Smooth muscle cell (in vitro differentiated cells): ENCODE measurements at regions not wholly inside any gene's neighbourhood (a gene's known extent, or its start where the extent isn't known, plus 50 kb on each side); places are given as distances from the start of the nearest gene placed in this dataset.

Experiments
- DNase-seq: peaks from one replicate; lab custom pipeline; 2025; ENCODE audit not compliant: unreplicated experiment; lab: John Stamatoyannopoulos, UW
- H2AFZ ChIP-seq: fragments of 200-600 bp; sonication (generic); 2 replicates; pipeline ENCODE4 v1.6.0; 2016; ENCODE audit warnings: antibody characterized with exemption, low read depth, mild to moderate bottlenecking
- H3F3A ChIP-seq: fragments of 200-600 bp; sonication (generic); 2 replicates; pipeline ENCODE4 v1.6.0; 2017; ENCODE audit warnings: antibody characterized with exemption, low read depth
- H3K27ac ChIP-seq: fragments of 200-600 bp; sonication (generic); 2 replicates; pipeline ENCODE4 v1.5.1; 2016; ENCODE audit warnings: low read depth, mild to moderate bottlenecking
- H3K27me3 ChIP-seq: fragments of 200-600 bp; sonication (generic); 2 replicates; pipeline ENCODE4 v1.6.1; 2016; ENCODE audit warnings: low read depth, mild to moderate bottlenecking
- H3K36me3 ChIP-seq: fragments of 200-600 bp; sonication (generic); 2 replicates; pipeline ENCODE4 v1.5.1; 2016; ENCODE audit warnings: low read depth
- H3K4me1 ChIP-seq: fragments of 200-600 bp; sonication (generic); 2 replicates; pipeline ENCODE4 v1.5.1; 2016; ENCODE audit warnings: low read depth
- H3K4me2 ChIP-seq: fragments of 200-600 bp; sonication (generic); 2 replicates; pipeline ENCODE4 v1.6.0; 2016; ENCODE audit warnings: mild to moderate bottlenecking
- H3K4me3 ChIP-seq: fragments of 200-600 bp; sonication (generic); 2 replicates; pipeline ENCODE4 v1.5.1; 2016; ENCODE audit warnings: mild to moderate bottlenecking
- H3K79me2 ChIP-seq: fragments of 200-600 bp; sonication (generic); 2 replicates; pipeline ENCODE4 v1.6.0; 2016; ENCODE audit warnings: low read depth, mild to moderate bottlenecking
- H3K9ac ChIP-seq: fragments of 200-600 bp; sonication (generic); 2 replicates; pipeline ENCODE4 v1.6.0; 2016; ENCODE audit warnings: low read depth
- H3K9me3 ChIP-seq: fragments of 200-600 bp; sonication (generic); replicated peaks from 2 replicates; pipeline ENCODE4 v1.5.1; 2016; ENCODE audit warnings: low read depth
- H4K20me1 ChIP-seq: fragments of 200-600 bp; sonication (generic); 2 replicates; pipeline ENCODE4 v1.6.0; 2016; ENCODE audit warnings: low read depth
- WGBS: methylation state at CpG from one replicate; pipeline ENCODE4 v1.1.7; 2016; ENCODE audit warnings: low lambda C conversion rate; 5-methylcytosine and 5-hydroxymethylcytosine counted together
- TF ChIP-seq, protein P1 (sequence below): fragments of 200-600 bp; sonication (generic); IDR thresholded peaks from 2 replicates; pipeline ENCODE4 v1.5.1; 2017; ENCODE audit warnings: borderline replicate concordance, mild to moderate bottlenecking, antibody characterized with exemption; ENCODE audit not compliant: insufficient read depth, poor library complexity, severe bottlenecking

DNA sequence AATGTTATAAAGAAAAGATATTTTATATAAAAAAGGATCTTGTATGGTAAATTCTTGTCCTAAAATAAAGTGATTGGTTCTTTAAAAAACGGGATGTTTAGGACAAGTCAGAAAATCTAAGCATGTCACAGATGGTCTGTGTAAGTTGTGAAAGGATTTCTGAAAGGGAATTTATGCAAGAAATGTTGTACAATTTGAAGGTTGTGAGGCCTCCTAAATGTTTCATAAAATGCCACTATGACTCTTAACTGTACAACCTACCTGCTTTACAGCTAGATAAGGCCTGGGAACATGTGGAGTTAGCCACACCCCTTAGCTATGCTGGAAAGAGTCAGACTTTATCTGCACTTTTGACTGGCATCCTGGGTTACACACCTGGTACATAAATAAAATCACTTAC is 951.5 kb upstream of the POU3F4 start:
- Histone ChIP-seq H3K27me3 (no peaks in the 10 kb centered on the region), H3K9me3 (peaks cover 21% of the 10 kb centered on the region), H2AFZ (no peak overlapping the region), H3K9ac (no peak overlapping the region), H3K36me3 (no peaks in the 10 kb centered on the region), H3K4me3 (no peak overlapping the region), H4K20me1 (no peaks in the 10 kb centered on the region), H3F3A (no peaks in the 10 kb centered on the region), H3K4me1 (no peaks in the 10 kb centered on the region), H3K4me2 (no peak overlapping the region), H3K27ac (no peak overlapping the region), H3K79me2 (no peaks in the 10 kb centered on the region)
- no peak for DNase-seq
- TF ChIP-seq, protein P1, sequence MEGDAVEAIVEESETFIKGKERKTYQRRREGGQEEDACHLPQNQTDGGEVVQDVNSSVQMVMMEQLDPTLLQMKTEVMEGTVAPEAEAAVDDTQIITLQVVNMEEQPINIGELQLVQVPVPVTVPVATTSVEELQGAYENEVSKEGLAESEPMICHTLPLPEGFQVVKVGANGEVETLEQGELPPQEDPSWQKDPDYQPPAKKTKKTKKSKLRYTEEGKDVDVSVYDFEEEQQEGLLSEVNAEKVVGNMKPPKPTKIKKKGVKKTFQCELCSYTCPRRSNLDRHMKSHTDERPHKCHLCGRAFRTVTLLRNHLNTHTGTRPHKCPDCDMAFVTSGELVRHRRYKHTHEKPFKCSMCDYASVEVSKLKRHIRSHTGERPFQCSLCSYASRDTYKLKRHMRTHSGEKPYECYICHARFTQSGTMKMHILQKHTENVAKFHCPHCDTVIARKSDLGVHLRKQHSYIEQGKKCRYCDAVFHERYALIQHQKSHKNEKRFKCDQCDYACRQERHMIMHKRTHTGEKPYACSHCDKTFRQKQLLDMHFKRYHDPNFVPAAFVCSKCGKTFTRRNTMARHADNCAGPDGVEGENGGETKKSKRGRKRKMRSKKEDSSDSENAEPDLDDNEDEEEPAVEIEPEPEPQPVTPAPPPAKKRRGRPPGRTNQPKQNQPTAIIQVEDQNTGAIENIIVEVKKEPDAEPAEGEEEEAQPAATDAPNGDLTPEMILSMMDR, result no peak
- WGBS, result 58% methylated on average over 1 of the region's 1 CpG

DNA sequence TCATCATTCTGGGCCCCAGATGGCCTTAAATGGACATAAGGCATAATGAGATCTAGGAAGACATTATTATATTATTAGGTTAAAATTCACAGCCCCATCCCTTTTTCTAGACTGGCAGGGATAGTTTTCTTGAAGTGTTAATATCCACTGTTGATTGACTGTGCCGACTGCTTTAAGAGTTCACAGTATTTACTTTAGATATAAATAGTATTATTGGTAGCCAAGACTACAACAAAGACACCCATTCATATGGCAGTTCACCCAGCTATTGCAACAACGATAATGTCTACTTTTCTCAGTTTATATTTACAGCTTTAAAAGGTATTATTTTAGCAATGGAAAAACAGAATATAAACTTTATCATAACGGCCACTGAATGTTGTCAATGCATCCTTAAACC is 922.2 kb upstream of the POU3F4 start:
- Histone ChIP-seq H2AFZ (no peak overlapping the region), H3K4me2 (no peak overlapping the region), H3K4me3 (no peak overlapping the region), H3K36me3 (no peaks in the 10 kb centered on the region), H3K27ac (no peak overlapping the region), H3K9ac (no peak overlapping the region), H3K79me2 (no peaks in the 10 kb centered on the region), H3K9me3 (no peaks in the 10 kb centered on the region), H3K4me1 (no peaks in the 10 kb centered on the region), H4K20me1 (no peaks in the 10 kb centered on the region), H3K27me3 (no peaks in the 10 kb centered on the region), H3F3A (no peaks in the 10 kb centered on the region)
- 64% methylated on average over 3 of the region's 3 CpGs for WGBS
- DNase-seq, result no peak
- TF ChIP-seq, protein P1, result no peak

DNA sequence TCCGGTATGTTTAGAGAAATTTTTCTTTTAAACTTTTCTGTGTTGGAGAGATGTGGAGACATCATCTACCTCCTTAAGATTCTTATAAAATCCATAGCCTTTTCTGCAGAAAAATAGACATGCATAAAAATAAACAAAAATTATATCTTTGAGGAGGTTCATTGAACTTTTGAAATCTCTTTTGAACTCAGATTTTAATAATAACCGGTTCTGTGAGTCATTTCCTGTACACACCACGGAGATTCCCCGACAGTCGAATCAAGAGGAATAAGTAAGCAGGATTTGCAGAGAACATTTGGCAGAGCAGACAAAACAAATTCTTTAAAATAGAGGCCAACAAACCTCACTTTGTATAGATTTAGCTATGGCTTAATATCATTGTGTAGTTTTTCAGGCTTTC is 918.7 kb upstream of the POU3F4 start:
- Histone ChIP-seq H3K79me2 (no peaks in the 10 kb centered on the region), H3K9ac (no peak overlapping the region), H3K9me3 (no peaks in the 10 kb centered on the region), H3K27me3 (no peaks in the 10 kb centered on the region), H3K4me1 (no peaks in the 10 kb centered on the region), H3F3A (no peaks in the 10 kb centered on the region), H3K4me2 (peak overlapping the region; percentile 35), H4K20me1 (no peaks in the 10 kb centered on the region), H3K27ac (peak overlapping the region; percentile 39), H3K4me3 (no peak overlapping the region), H2AFZ (no peak overlapping the region), H3K36me3 (no peaks in the 10 kb centered on the region)
- DNase-seq, result no peak
- 46% methylated on average over 5 of the region's 5 CpGs for WGBS
- TF ChIP-seq, protein P1, result no peak

DNA sequence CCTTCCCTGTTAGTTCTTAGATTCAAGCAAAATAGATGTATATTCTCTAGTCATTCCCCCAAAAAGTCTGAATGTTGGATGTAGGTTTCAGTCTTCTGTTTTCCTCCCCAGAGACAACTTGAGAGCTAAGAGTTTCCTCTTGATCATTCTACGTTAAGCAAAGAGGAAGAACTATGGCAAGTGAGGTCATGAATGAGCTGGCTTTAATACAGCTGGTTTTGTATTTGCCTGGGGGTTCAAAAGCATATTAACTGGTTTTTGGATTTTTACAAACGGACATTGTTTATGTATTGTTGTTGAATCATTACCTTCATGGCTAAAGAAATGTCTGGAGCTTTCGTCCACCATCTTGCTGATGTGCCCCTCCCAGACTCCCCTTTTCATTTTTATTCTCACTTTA is 916.7 kb upstream of the POU3F4 start:
- DNase-seq, result no peak
- Histone ChIP-seq H3K4me3 (no peak overlapping the region), H3K4me2 (no peak overlapping the region), H4K20me1 (no peaks in the 10 kb centered on the region), H3K4me1 (no peaks in the 10 kb centered on the region), H3K27me3 (no peaks in the 10 kb centered on the region), H3K9me3 (no peaks in the 10 kb centered on the region), H3K79me2 (no peaks in the 10 kb centered on the region), H3F3A (no peaks in the 10 kb centered on the region), H3K36me3 (no peaks in the 10 kb centered on the region), H3K9ac (no peak overlapping the region), H3K27ac (no peak overlapping the region), H2AFZ (no peak overlapping the region)
- TF ChIP-seq, protein P1, result no peak
- 58% methylated on average over 3 of the region's 3 CpGs for WGBS
